ENCODE measurements at regions not wholly inside any gene's neighbourhood (a gene's known extent, or its start where the extent isn't known, plus 50 kb on each side); places are given as distances from the start of the nearest gene placed in this dataset.

DNA sequence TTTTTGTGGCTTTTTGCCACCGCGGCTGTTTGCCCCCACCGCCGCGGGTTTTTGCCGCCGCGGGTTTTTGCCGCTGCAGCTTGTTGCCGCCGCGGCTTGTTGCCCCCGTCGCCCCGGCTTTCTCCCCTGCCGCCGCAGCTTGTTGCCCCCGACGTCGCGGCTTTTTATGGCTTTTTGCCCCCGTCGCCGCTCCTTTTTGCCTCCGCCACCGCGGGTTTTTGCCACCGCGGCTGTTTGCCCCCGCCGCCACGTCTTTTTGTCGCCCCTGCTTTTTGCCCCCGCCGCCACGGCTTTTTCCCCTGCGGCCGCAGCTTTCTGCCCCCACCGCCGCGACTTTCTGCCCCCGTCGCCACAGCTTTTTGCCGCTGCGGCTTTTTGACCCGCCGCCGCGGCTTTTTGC lies 149.5 kb downstream of the KCNJ18 start:
- TF ChIP-seq, protein P1, sequence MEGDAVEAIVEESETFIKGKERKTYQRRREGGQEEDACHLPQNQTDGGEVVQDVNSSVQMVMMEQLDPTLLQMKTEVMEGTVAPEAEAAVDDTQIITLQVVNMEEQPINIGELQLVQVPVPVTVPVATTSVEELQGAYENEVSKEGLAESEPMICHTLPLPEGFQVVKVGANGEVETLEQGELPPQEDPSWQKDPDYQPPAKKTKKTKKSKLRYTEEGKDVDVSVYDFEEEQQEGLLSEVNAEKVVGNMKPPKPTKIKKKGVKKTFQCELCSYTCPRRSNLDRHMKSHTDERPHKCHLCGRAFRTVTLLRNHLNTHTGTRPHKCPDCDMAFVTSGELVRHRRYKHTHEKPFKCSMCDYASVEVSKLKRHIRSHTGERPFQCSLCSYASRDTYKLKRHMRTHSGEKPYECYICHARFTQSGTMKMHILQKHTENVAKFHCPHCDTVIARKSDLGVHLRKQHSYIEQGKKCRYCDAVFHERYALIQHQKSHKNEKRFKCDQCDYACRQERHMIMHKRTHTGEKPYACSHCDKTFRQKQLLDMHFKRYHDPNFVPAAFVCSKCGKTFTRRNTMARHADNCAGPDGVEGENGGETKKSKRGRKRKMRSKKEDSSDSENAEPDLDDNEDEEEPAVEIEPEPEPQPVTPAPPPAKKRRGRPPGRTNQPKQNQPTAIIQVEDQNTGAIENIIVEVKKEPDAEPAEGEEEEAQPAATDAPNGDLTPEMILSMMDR (IDR thresholded peaks at IDR 0.05) = no peak
- no peak for TF ChIP-seq POLR2A (IDR thresholded peaks at IDR 0.05)

Data from lower leg skin (tissue), 3 donors.